Mucosa of descending colon (tissue), 3 donors: ENCODE measurements at regions not wholly inside any gene's neighbourhood (a gene's known extent, or its start where the extent isn't known, plus 50 kb on each side); places are given as distances from the start of the nearest gene placed in this dataset.
"Not testable (repeated sequence)": the region's sequence is repeated elsewhere in the genome, so short reads cannot be mapped to it uniquely, and the experiment has no call there.

Experiments
- ATAC-seq: fragments of 200-7000 bp; cut with Tn5 transposase; one replicate; pipeline ENCODE4 v1.9.1; 2020; ENCODE audit warnings: mild to moderate bottlenecking, moderate library complexity
- DNase-seq, 3 donors: peaks; one replicate each; pipeline ENCODE4 v3.0.0-alpha.2; 2020
- H3K36me3 ChIP-seq: fragments of 200-600 bp; one replicate; pipeline ENCODE4 v1.8.0; 2021; ENCODE audit warnings: low read depth, mild to moderate bottlenecking
- H3K4me1 ChIP-seq: fragments of 200-600 bp; one replicate; pipeline ENCODE4 v1.8.0; 2021; ENCODE audit warnings: low read depth, mild to moderate bottlenecking
- H3K4me3 ChIP-seq: fragments of 200-600 bp; one replicate; pipeline ENCODE4 v1.8.0; 2021; ENCODE audit warnings: mild to moderate bottlenecking
- H3K9me3 ChIP-seq: fragments of 200-600 bp; one replicate; pipeline ENCODE4 v1.8.0; 2021; ENCODE audit warnings: mild to moderate bottlenecking
- intact Hi-C, 2 donors: fragments of 100-400 bp; cut with DNase I in 1 of 2; cut with micrococcal nuclease in 1 of 2; formaldehyde crosslinking; loops; one replicate each; pipeline versions ENCODE4 v1.11.0 to v1.11.1; 2022; cut with DNase I, micrococcal nuclease
- TF ChIP-seq, protein P1 (sequence below): fragments of 200-600 bp; IDR thresholded peaks from one replicate; pipeline ENCODE4 v1.8.0; 2022; ENCODE audit warnings: antibody characterized with exemption, mild to moderate bottlenecking
- donor health status: DM: no; HTN: no; CAD: no; lungs with moderate emphysema.
- donor health status: DM: no; HTN: no; CAD: no.
- donor health status: DM: no; HTN: yes; CAD: no.

DNA sequence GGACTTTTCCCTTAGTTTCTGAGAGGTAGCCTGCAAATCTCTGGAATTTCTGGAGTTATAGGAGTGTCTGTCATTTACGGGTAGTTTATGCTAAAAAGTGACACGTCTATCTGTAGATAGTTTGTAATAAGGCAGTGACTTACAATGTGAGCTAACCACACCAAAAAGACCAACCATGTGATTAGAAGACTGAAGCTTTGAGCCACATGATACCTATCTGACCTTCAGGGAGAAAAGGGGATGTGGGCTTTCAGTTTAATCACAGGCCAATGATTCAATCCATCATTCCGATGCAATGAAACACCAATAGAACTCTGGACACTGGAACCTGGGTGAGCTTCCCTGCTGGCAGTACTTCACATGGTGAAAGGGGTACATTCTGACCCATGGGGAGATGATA lies 254.6 kb upstream of the GK2 start:
- Histone ChIP-seq H3K4me1 (no peaks in the 10 kb centered on the region), H3K4me3 (no peak overlapping the region), H3K9me3 (peaks cover 2% of the 10 kb centered on the region), H3K36me3 (no peaks in the 10 kb centered on the region)
- intact Hi-C loops: no loop called here
- TF ChIP-seq, protein P1, sequence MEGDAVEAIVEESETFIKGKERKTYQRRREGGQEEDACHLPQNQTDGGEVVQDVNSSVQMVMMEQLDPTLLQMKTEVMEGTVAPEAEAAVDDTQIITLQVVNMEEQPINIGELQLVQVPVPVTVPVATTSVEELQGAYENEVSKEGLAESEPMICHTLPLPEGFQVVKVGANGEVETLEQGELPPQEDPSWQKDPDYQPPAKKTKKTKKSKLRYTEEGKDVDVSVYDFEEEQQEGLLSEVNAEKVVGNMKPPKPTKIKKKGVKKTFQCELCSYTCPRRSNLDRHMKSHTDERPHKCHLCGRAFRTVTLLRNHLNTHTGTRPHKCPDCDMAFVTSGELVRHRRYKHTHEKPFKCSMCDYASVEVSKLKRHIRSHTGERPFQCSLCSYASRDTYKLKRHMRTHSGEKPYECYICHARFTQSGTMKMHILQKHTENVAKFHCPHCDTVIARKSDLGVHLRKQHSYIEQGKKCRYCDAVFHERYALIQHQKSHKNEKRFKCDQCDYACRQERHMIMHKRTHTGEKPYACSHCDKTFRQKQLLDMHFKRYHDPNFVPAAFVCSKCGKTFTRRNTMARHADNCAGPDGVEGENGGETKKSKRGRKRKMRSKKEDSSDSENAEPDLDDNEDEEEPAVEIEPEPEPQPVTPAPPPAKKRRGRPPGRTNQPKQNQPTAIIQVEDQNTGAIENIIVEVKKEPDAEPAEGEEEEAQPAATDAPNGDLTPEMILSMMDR: no peak
- ATAC-seq (no peak), DNase-seq (no peak)

DNA sequence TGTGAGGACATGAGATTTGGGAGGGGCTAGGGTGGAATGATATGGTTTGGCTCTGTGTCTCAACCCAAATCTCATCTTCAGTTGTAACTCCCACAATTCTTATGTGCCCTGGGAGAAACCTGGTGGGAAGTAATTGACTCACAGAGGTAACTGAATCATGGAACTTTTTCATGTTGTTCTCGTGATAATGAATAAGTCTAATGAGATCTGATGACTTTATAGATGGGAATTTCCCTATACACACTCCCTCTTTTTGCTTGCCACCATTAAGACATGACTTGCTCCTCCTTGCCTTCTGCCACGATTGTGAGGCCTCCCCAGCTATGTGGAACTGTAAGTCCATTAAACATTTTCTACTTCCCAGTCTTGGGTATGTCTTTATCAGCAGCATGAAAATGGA lies 253.2 kb upstream of the GK2 start:
- H3K9me3 ChIP-seq: peaks cover 5% of the 10 kb centered on the region
- no peaks in the 10 kb centered on the region for H3K36me3 ChIP-seq
- H3K4me1 ChIP-seq: no peaks in the 10 kb centered on the region
- TF ChIP-seq, protein P1: no peak
- no peak for DNase-seq
- intact Hi-C loops: no loop called here
- H3K4me3 ChIP-seq: no peak overlapping the region
- no peak for ATAC-seq

DNA sequence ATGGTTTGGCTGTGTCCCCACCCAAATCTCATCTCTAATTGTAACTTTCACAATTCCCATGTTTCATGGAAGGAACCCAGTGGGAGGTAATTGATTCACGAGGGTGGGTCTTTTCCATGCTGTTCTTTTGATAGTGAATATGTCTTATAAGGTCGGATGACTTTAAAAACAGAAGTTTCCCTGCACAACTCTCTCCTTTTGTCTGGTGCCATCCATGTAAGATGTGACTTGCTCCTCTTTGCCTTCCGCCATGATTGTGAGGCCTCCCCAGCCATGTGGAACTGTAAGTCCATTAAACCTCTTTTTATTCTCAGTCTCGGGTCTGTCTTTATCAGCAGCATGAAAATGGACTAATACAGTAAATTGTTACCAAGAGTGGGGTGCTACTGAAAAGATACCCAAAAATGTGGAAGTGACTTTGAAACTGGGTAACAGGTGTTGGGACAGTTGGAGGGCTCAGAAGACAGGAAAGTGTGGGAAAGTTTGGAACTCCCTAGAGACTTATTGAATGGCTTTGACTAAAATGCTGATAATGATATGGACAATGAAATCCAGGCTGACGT lies 251.4 kb upstream of the GK2 start:
- ATAC-seq, DNase-seq, H3K9me3 ChIP-seq, H3K36me3 ChIP-seq, intact Hi-C loops, H3K4me3 ChIP-seq, H3K4me1 ChIP-seq: not testable (repeated sequence)

DNA sequence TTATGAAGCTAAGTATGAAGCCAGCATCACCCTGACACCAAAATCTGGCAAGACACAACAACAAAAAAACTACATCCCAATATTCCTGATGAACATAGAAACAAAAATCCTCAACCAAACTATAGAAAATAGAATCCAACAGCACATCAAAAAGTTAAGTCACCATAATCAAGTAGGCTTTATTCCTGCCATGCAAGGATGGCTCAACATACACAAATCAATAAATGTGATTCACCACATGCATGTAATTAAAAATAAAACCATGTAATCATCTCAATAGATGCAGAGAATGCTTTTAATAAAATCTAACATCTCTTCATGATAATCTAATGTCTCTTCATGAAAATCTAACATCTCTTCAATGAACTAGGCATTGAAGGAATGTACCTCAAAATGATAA lies 249.4 kb upstream of the GK2 start:
- H3K4me3 ChIP-seq: no peak overlapping the region
- TF ChIP-seq, protein P1: no peak
- H3K9me3 ChIP-seq: peaks cover 5% of the 10 kb centered on the region
- DNase-seq (no peak), ATAC-seq (no peak)
- peaks cover under 1% of the 10 kb centered on the region for H3K4me1 ChIP-seq
- H3K36me3 ChIP-seq: no peaks in the 10 kb centered on the region
- intact Hi-C loops: no loop called here

DNA sequence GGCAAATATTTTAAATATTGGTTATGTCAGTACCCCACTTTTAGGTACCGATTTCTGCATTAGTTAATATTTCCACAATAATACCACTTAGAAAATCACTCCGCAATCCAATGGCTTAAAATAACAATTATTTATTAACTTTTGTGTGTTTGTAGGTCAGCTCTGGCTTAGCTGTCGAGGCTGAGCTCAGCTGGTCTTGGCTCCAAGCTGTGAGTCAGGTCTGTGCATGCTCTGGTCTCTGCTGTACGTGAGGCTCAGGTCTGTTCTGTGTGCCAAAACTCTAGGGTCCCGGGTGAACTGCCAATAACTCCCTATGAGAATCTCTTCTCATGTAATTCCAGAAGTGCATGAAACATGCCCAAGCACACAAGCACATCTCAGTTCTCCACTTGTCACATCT lies 245.8 kb upstream of the GK2 start:
- no peak for ATAC-seq
- intact Hi-C loops: no loop called here

DNA sequence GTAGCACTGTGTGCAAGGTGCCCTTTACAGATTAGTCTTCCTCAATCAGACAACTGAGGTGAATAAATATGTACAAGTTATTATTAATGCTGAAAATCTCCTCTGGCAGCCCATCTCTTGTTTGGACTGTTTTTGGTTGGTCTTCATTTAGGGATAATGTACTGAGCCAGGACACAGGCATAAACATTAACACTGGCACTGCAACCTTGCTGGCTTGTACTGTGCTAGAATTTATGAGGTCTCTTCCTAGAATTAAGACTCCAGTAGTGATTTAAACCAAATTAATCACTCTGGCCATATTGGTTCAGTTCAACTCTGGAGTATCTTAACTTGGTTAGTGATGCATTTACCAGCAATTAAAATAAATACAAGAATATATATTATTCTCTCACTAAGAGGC lies 244.7 kb upstream of the GK2 start:
- ATAC-seq: no peak
- TF ChIP-seq, protein P1: no peak
- intact Hi-C loops: no loop called here
- no peak for DNase-seq
- Histone ChIP-seq H3K9me3 (peaks cover 3% of the 10 kb centered on the region), H3K4me3 (no peak overlapping the region), H3K36me3 (no peaks in the 10 kb centered on the region), H3K4me1 (peaks cover 7% of the 10 kb centered on the region)

More for the DNA sequence above, 245.8 kb upstream of the GK2 start:
- DNase-seq: no peak
- TF ChIP-seq, protein P1: no peak
- Histone ChIP-seq H3K4me1 (peaks cover 7% of the 10 kb centered on the region), H3K9me3 (peaks cover 3% of the 10 kb centered on the region), H3K36me3 (no peaks in the 10 kb centered on the region), H3K4me3 (no peak overlapping the region)
